ENCODE measurements at regions not wholly inside any gene's neighbourhood (a gene's known extent, or its start where the extent isn't known, plus 50 kb on each side); places are given as distances from the start of the nearest gene placed in this dataset.
"Not testable (repeated sequence)": the region's sequence is repeated elsewhere in the genome, so short reads cannot be mapped to it uniquely, and the experiment has no call there.

GRCh38 chr17:33896263-33896662 lies 358.8 kb upstream of the CCL2 start:
- DNase-seq (ENCODE audit: low read depth) = no peak

- no peak for DNase-seq (ENCODE audit: low read depth)
Observed at GRCh38 chr17:33901085-33901484, 354.0 kb upstream of the CCL2 start.

GRCh38 chr17:33902901-33903449 lies 352.1 kb upstream of the CCL2 start:
- DNase-seq (ENCODE audit: low read depth) = no peak

- DNase-seq (ENCODE audit: low read depth) = no peak
Observed at GRCh38 chr17:33904476-33904875, 350.6 kb upstream of the CCL2 start.

- DNase-seq (ENCODE audit: low read depth) = no peak
Observed at GRCh38 chr17:33905338-33905800, 349.7 kb upstream of the CCL2 start.

GRCh38 chr17:33908363-33909064 lies 346.6 kb upstream of the CCL2 start:
- DNase-seq (ENCODE audit: low read depth) = no peak

- no peak for DNase-seq (ENCODE audit: low read depth)
Observed at GRCh38 chr17:33910200-33910857, 344.8 kb upstream of the CCL2 start.

- no peak for DNase-seq (ENCODE audit: low read depth)
Observed at GRCh38 chr17:33914125-33914524, 341.0 kb upstream of the CCL2 start.

GRCh38 chr17:33922971-33923370 lies 332.1 kb upstream of the CCL2 start:
- DNase-seq (ENCODE audit: low read depth) = no peak

GRCh38 chr17:33924104-33924503 lies 331.0 kb upstream of the CCL2 start:
- DNase-seq (ENCODE audit: low read depth) = no peak

GRCh38 chr17:33925649-33926048 lies 329.4 kb upstream of the CCL2 start:
- DNase-seq (ENCODE audit: low read depth) = no peak

GRCh38 chr17:33927732-33928133 lies 327.4 kb upstream of the CCL2 start:
- peak; percentile 22 for DNase-seq (ENCODE audit: low read depth)

GRCh38 chr17:33929181-33929724 lies 325.8 kb upstream of the CCL2 start:
- DNase-seq (ENCODE audit: low read depth) = no peak

- not testable (repeated sequence) for DNase-seq (ENCODE audit: low read depth)
Observed at GRCh38 chr17:33931148-33931814, 323.8 kb upstream of the CCL2 start.

- DNase-seq (ENCODE audit: low read depth) = no peak
Observed at GRCh38 chr17:33932996-33933395, 322.1 kb upstream of the CCL2 start.

GRCh38 chr17:33933576-33933975 lies 321.5 kb upstream of the CCL2 start:
- no peak for DNase-seq (ENCODE audit: low read depth)

- DNase-seq (ENCODE audit: low read depth) = no peak
Observed at GRCh38 chr17:33934696-33935095, 320.4 kb upstream of the CCL2 start.

- no peak for DNase-seq (ENCODE audit: low read depth)
Observed at GRCh38 chr17:33935822-33936221, 319.3 kb upstream of the CCL2 start.

- no peak for DNase-seq (ENCODE audit: low read depth)
Observed at GRCh38 chr17:33936764-33937163, 318.3 kb upstream of the CCL2 start.

GRCh38 chr17:33939959-33940358 lies 315.1 kb upstream of the CCL2 start:
- no peak for DNase-seq (ENCODE audit: low read depth)

- peak; percentile 9 for DNase-seq (ENCODE audit: low read depth)
Observed at GRCh38 chr17:33940769-33941370, 314.2 kb upstream of the CCL2 start.

- DNase-seq (ENCODE audit: low read depth) = no peak
Observed at GRCh38 chr17:33941744-33942143, 313.3 kb upstream of the CCL2 start.

Measured in M059J (cell line).